BJ (cell line): ENCODE measurements at regions not wholly inside any gene's neighbourhood (a gene's known extent, or its start where the extent isn't known, plus 50 kb on each side); places are given as distances from the start of the nearest gene placed in this dataset.
"Not testable (repeated sequence)": the region's sequence is repeated elsewhere in the genome, so short reads cannot be mapped to it uniquely, and the experiment has no call there.

Experiments
- CTCF ChIA-PET: fragments of 350-600 bp; formaldehyde crosslinking; extraction: SDS; loops from one replicate; lab custom pipeline; 2021; ENCODE audit warnings: antibody characterized with exemption, inconsistent platforms; lab: Yijun Ruan, JAX
- POLR2A ChIA-PET: fragments of 300-600 bp; sonication (Branson Sonifier 250); formaldehyde crosslinking; extraction: SDS; loops from one replicate; lab custom pipeline; 2021; ENCODE audit warnings: antibody characterized with exemption; lab: Charles Lee
- DNase-seq: peaks from one replicate; pipeline ENCODE4 v3.0.0-alpha.2; 2011; ENCODE audit warnings: low read depth
- H3K27me3 ChIP-seq: 2 replicates; pipeline ENCODE4 v1.6.0; 2011; ENCODE audit warnings: low read length; ENCODE audit not compliant: control insufficient read depth, insufficient read depth
- H3K36me3 ChIP-seq: 2 replicates; pipeline ENCODE4 v1.5.1; 2011; ENCODE audit warnings: low read length; ENCODE audit not compliant: control insufficient read depth, insufficient read depth
- H3K4me3 ChIP-seq: 2 replicates; pipeline ENCODE4 v1.5.1; 2011; ENCODE audit warnings: low read depth, mild to moderate bottlenecking, control low read depth, low read length
- CTCF ChIP-seq: IDR thresholded peaks from 2 replicates; pipeline ENCODE4 v1.5.1; 2011; ENCODE audit warnings: low read depth, mild to moderate bottlenecking, control low read depth, inconsistent platforms, low read length, moderate library complexity; ENCODE audit not compliant: insufficient read depth

GRCh38 chr1:220448217-220448616 is 79.7 kb upstream of the MARK1 start:
- CTCF ChIA-PET: no interaction called here

GRCh38 chr1:220444586-220444985 is 83.3 kb upstream of the MARK1 start:
- POLR2A ChIA-PET, H3K36me3 ChIP-seq, DNase-seq, H3K4me3 ChIP-seq, H3K27me3 ChIP-seq: not testable (repeated sequence)
- CTCF ChIA-PET: interaction anchor here (0.6 kb wide), 1 partner anchor 68 kb away, joined by 3 read pairs; no protein-coding TSS in a partner anchor

More at GRCh38 chr1:220448217-220448616, 79.7 kb upstream of the MARK1 start:
- POLR2A ChIA-PET: no interaction called here
- H3K27me3 ChIP-seq: no peaks in the 10 kb centered on the region; the same call in 1 of the 2 replicates
- H3K36me3 ChIP-seq: no peaks in the 10 kb centered on the region
- no peak for TF ChIP-seq CTCF
- no peak for DNase-seq
- no peak overlapping the region for H3K4me3 ChIP-seq

- Histone ChIP-seq H3K36me3 (no peaks in the 10 kb centered on the region), H3K27me3 (no peaks in the 10 kb centered on the region), H3K4me3 (no peak overlapping the region)
- DNase-seq: no peak
- TF ChIP-seq CTCF: no peak
- ChIA-PET CTCF (interaction anchor here (2.1 kb wide), 1 partner anchor 13 kb away, joined by 5 read pairs; no protein-coding TSS in a partner anchor), POLR2A (no interaction called here)
Observed at GRCh38 chr1:220441211-220441610, 86.7 kb upstream of the MARK1 start.

GRCh38 chr1:220438741-220439140 is 89.2 kb upstream of the MARK1 start:
- Histone ChIP-seq H3K27me3 (no peaks in the 10 kb centered on the region), H3K4me3 (no peak overlapping the region), H3K36me3 (no peaks in the 10 kb centered on the region)
- no peak for DNase-seq
- no peak for TF ChIP-seq CTCF
- ChIA-PET POLR2A (no interaction called here), CTCF (interaction anchor here (2.1 kb wide), 1 partner anchor 15 kb away, joined by 5 read pairs; no protein-coding TSS in a partner anchor)

- Histone ChIP-seq H3K27me3 (no peaks in the 10 kb centered on the region), H3K36me3 (no peaks in the 10 kb centered on the region), H3K4me3 (no peak overlapping the region)
- CTCF ChIA-PET: no interaction called here
- POLR2A ChIA-PET: no interaction called here
- DNase-seq: no peak
- TF ChIP-seq CTCF: no peak
Observed at GRCh38 chr1:220432408-220432807, 95.5 kb upstream of the MARK1 start.
